GM12801 (cell line): ENCODE measurements at regions not wholly inside any gene's neighbourhood (a gene's known extent, or its start where the extent isn't known, plus 50 kb on each side); places are given as distances from the start of the nearest gene placed in this dataset.

Source experiments
- CTCF ChIP-seq: IDR thresholded peaks from one replicate; pipeline ENCODE4 v1.5.1; 2011; ENCODE audit warnings: control low read depth; ENCODE audit not compliant: insufficient read length; ENCODE audit errors: extremely low read depth

GRCh38 chr10:7108141-7108540, 302.7 kb downstream of the SFMBT2 start:
- no peak for TF ChIP-seq CTCF

- TF ChIP-seq CTCF = no peak
Observed at GRCh38 chr10:7107285-7107684, 303.5 kb downstream of the SFMBT2 start.

- no peak for TF ChIP-seq CTCF
Observed at GRCh38 chr10:7102557-7103349, 308.1 kb downstream of the SFMBT2 start.

- TF ChIP-seq CTCF = no peak
Observed at GRCh38 chr10:7102084-7102483, 308.8 kb downstream of the SFMBT2 start.

- no peak for TF ChIP-seq CTCF
Observed at GRCh38 chr10:7101451-7101850, 309.4 kb downstream of the SFMBT2 start.

GRCh38 chr10:7100032-7100702, 310.7 kb downstream of the SFMBT2 start:
- TF ChIP-seq CTCF = no peak

GRCh38 chr10:7098160-7098762, 312.6 kb downstream of the SFMBT2 start:
- TF ChIP-seq CTCF = no peak
